NCI-H2029 treated with DMSO at 0.1 percent for 48 hours (cell line): ENCODE measurements at regions not wholly inside any gene's neighbourhood (a gene's known extent, or its start where the extent isn't known, plus 50 kb on each side); places are given as distances from the start of the nearest gene placed in this dataset.
"Not testable (repeated sequence)": the region's sequence is repeated elsewhere in the genome, so short reads cannot be mapped to it uniquely, and the experiment has no call there.

Experiments used
- DNase-seq: peaks from one replicate; lab custom pipeline; 2025; lab: John Stamatoyannopoulos, UW

- no peak for DNase-seq
These were observed 562.0 kb downstream of the SMARCA1 start for GRCh38 chrX:128961290-128961689.

- not testable (repeated sequence) for DNase-seq
These were observed 568.6 kb downstream of the SMARCA1 start for GRCh38 chrX:128954697-128955096.

GRCh38 chrX:128931071-128931470 lies 592.2 kb downstream of the SMARCA1 start:
- DNase-seq = no peak

- peak; percentile 18 for DNase-seq
These were observed 593.8 kb downstream of the SMARCA1 start for GRCh38 chrX:128929271-128930057.

- DNase-seq = peak; percentile 76
These were observed 594.7 kb downstream of the SMARCA1 start for GRCh38 chrX:128928636-128929035.

GRCh38 chrX:128927363-128927762 lies 595.9 kb downstream of the SMARCA1 start:
- DNase-seq = no peak

- no peak for DNase-seq
These were observed 616.5 kb downstream of the SMARCA1 start for GRCh38 chrX:128906753-128907152.

- DNase-seq = no peak
These were observed 622.3 kb downstream of the SMARCA1 start for GRCh38 chrX:128901018-128901417.

GRCh38 chrX:128897621-128898020 lies 625.7 kb downstream of the SMARCA1 start:
- DNase-seq = no peak

GRCh38 chrX:128891554-128891953 lies 631.7 kb downstream of the SMARCA1 start:
- DNase-seq = no peak

GRCh38 chrX:128884430-128884829 lies 638.9 kb downstream of the SMARCA1 start:
- DNase-seq = no peak

- no peak for DNase-seq
These were observed 639.6 kb downstream of the SMARCA1 start for GRCh38 chrX:128883650-128884049.

- no peak for DNase-seq
These were observed 652.9 kb downstream of the SMARCA1 start for GRCh38 chrX:128870361-128870760.

GRCh38 chrX:128862557-128862956 lies 660.7 kb downstream of the SMARCA1 start:
- peak; percentile 1 for DNase-seq

GRCh38 chrX:128848374-128848773 lies 674.9 kb downstream of the SMARCA1 start:
- DNase-seq = no peak

GRCh38 chrX:128846385-128846784 lies 676.9 kb downstream of the SMARCA1 start:
- DNase-seq = no peak

- no peak for DNase-seq
These were observed 704.6 kb downstream of the SMARCA1 start for GRCh38 chrX:128818690-128819089.

GRCh38 chrX:128816919-128817318 lies 706.4 kb downstream of the SMARCA1 start:
- peak; percentile 2 for DNase-seq

- DNase-seq = no peak
These were observed 715.9 kb downstream of the SMARCA1 start for GRCh38 chrX:128807367-128807766.

GRCh38 chrX:128805236-128805635 lies 718.1 kb downstream of the SMARCA1 start:
- no peak for DNase-seq

- no peak for DNase-seq
These were observed 718.5 kb downstream of the SMARCA1 start for GRCh38 chrX:128804828-128805227.

GRCh38 chrX:128800138-128800537 lies 723.2 kb downstream of the SMARCA1 start:
- DNase-seq = no peak

- DNase-seq = not testable (repeated sequence)
These were observed 730.9 kb upstream of the ACTRT1 start for GRCh38 chrX:128783139-128783538.

GRCh38 chrX:128781506-128781905 lies 729.3 kb upstream of the ACTRT1 start:
- no peak for DNase-seq
